GM21619 (cell line): ENCODE measurements at regions not wholly inside any gene's neighbourhood (a gene's known extent, or its start where the extent isn't known, plus 50 kb on each side); places are given as distances from the start of the nearest gene placed in this dataset.
"Not testable (repeated sequence)": the region's sequence is repeated elsewhere in the genome, so short reads cannot be mapped to it uniquely, and the experiment has no call there.

Experiments
- ATAC-seq: cut with Tn5 transposase; IDR thresholded peaks from one replicate; pipeline ENCODE4 v1.9.1; 2021; ENCODE audit not compliant: unreplicated experiment

GRCh38 chr9:105021917-105022316 lies 94.0 kb upstream of the ABCA1 start:
- no peak for ATAC-seq

GRCh38 chr9:105022545-105022944 lies 94.6 kb upstream of the ABCA1 start:
- ATAC-seq = not testable (repeated sequence)

- ATAC-seq = no peak
Observed at GRCh38 chr9:105023788-105024187, 95.8 kb upstream of the ABCA1 start.

- ATAC-seq = no peak
Observed at GRCh38 chr9:105024529-105024928, 96.6 kb upstream of the ABCA1 start.

- no peak for ATAC-seq
Observed at GRCh38 chr9:105026451-105026850, 98.5 kb upstream of the ABCA1 start.

GRCh38 chr9:105027084-105027483 lies 99.1 kb upstream of the ABCA1 start:
- ATAC-seq = no peak

GRCh38 chr9:105030285-105030684 lies 102.3 kb upstream of the ABCA1 start:
- ATAC-seq = no peak

GRCh38 chr9:105037139-105037538 lies 109.2 kb upstream of the ABCA1 start:
- ATAC-seq = no peak

GRCh38 chr9:105038051-105038450 lies 110.1 kb upstream of the ABCA1 start:
- no peak for ATAC-seq

- ATAC-seq = no peak
Observed at GRCh38 chr9:105039175-105039799, 111.3 kb upstream of the ABCA1 start.

GRCh38 chr9:105043370-105043936 lies 115.5 kb upstream of the ABCA1 start:
- ATAC-seq = no peak

- ATAC-seq = no peak
Observed at GRCh38 chr9:105044518-105044917, 116.6 kb upstream of the ABCA1 start.

GRCh38 chr9:105046907-105047741 lies 119.2 kb upstream of the ABCA1 start:
- ATAC-seq = no peak

- ATAC-seq = no peak
Observed at GRCh38 chr9:105047742-105048041, 119.7 kb upstream of the ABCA1 start.

GRCh38 chr9:105048331-105048730 lies 120.4 kb upstream of the ABCA1 start:
- no peak for ATAC-seq

- no peak for ATAC-seq
Observed at GRCh38 chr9:105050296-105050695, 122.3 kb upstream of the ABCA1 start.

GRCh38 chr9:105051897-105052296 lies 123.9 kb upstream of the ABCA1 start:
- ATAC-seq = no peak

GRCh38 chr9:105052346-105052745 lies 124.4 kb upstream of the ABCA1 start:
- no peak for ATAC-seq

- peak; percentile 74 for ATAC-seq
Observed at GRCh38 chr9:105053209-105053652, 125.3 kb upstream of the ABCA1 start.

GRCh38 chr9:105054491-105054890 lies 126.5 kb upstream of the ABCA1 start:
- no peak for ATAC-seq

- no peak for ATAC-seq
Observed at GRCh38 chr9:105055917-105056316, 128.0 kb upstream of the ABCA1 start.

- no peak for ATAC-seq
Observed at GRCh38 chr9:105057551-105057950, 129.6 kb upstream of the ABCA1 start.
